ENCODE measurements at regions not wholly inside any gene's neighbourhood (a gene's known extent, or its start where the extent isn't known, plus 50 kb on each side); places are given as distances from the start of the nearest gene placed in this dataset.

DNA sequence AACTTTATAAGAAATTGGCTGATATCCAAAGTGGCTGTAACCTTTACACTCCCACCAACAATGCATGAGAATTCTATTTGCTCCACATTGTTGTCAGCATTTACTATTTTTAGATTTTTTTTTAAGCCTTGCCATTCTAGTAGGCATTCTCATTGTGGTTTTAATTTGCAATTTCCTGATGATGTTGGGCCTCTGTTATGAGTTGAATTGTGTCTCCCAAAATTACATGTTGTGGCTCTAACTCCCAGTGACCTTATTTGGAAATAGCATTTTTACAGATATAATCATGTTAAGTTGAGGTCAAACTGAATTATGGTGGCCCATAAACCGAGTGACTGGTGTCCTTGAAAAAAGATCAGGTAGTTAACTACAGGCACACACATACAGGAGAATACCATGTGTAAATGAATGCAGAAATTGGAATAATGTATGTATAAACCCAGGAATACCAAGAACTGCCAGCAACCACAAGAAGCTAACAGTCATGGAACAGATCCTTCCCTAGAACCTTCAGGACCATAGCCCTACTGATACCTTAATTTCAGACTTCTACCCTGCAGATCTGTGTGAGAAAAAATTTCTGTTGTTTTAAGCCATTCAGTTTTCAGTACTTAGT, 348.8 kb upstream of the DAB1 start:
- intact Hi-C loops (cut with micrococcal nuclease), result no loop called here
- Mint-ChIP-seq H3K4me1 (ENCODE audit: low read depth) (no peaks in the 10 kb centered on the region), H3K36me3 (ENCODE audit: low read depth) (no peaks in the 10 kb centered on the region), H3K4me3 (no peak overlapping the region), H3K9me3 (no peaks in the 10 kb centered on the region), H3K27ac (no peak overlapping the region), H3K27me3 (no peaks in the 10 kb centered on the region)
- no peak for ATAC-seq
- ChIA-PET CTCF (no interaction called here), POLR2A (interaction anchor here (0.6 kb wide), 1 partner anchor 1280 kb away, joined by 3 read pairs; no protein-coding TSS in a partner anchor)
- TF ChIP-seq, protein P1, sequence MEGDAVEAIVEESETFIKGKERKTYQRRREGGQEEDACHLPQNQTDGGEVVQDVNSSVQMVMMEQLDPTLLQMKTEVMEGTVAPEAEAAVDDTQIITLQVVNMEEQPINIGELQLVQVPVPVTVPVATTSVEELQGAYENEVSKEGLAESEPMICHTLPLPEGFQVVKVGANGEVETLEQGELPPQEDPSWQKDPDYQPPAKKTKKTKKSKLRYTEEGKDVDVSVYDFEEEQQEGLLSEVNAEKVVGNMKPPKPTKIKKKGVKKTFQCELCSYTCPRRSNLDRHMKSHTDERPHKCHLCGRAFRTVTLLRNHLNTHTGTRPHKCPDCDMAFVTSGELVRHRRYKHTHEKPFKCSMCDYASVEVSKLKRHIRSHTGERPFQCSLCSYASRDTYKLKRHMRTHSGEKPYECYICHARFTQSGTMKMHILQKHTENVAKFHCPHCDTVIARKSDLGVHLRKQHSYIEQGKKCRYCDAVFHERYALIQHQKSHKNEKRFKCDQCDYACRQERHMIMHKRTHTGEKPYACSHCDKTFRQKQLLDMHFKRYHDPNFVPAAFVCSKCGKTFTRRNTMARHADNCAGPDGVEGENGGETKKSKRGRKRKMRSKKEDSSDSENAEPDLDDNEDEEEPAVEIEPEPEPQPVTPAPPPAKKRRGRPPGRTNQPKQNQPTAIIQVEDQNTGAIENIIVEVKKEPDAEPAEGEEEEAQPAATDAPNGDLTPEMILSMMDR (IDR thresholded peaks at IDR 0.05), result no peak
- DNase-seq, result no peak

GRCh38 chr1:57770772-57771171, 346.9 kb upstream of the DAB1 start:
- ChIA-PET POLR2A (no interaction called here), CTCF (no interaction called here)
- DNase-seq, result no peak
- H3K4me3 Mint-ChIP-seq, result no peak overlapping the region
- no peaks in the 10 kb centered on the region for H3K4me1 Mint-ChIP-seq (ENCODE audit: low read depth)
- H3K9me3 Mint-ChIP-seq, result no peaks in the 10 kb centered on the region
- peaks cover 5% of the 10 kb centered on the region for H3K27me3 Mint-ChIP-seq
- TF ChIP-seq, protein P1 (IDR thresholded peaks at IDR 0.05), result peak; percentile 19
- no peaks in the 10 kb centered on the region for H3K36me3 Mint-ChIP-seq (ENCODE audit: low read depth)
- H3K27ac Mint-ChIP-seq, result no peak overlapping the region
- no peak for ATAC-seq
- intact Hi-C loops (cut with micrococcal nuclease), result no loop called here

- Mint-ChIP-seq H3K27me3 (peaks cover 6% of the 10 kb centered on the region), H3K4me3 (no peak overlapping the region), H3K36me3 (ENCODE audit: low read depth) (no peaks in the 10 kb centered on the region), H3K4me1 (ENCODE audit: low read depth) (no peaks in the 10 kb centered on the region), H3K27ac (no peak overlapping the region), H3K9me3 (no peaks in the 10 kb centered on the region)
- DNase-seq (no peak), ATAC-seq (no peak)
- intact Hi-C loops (cut with micrococcal nuclease), result no loop called here
- TF ChIP-seq, protein P1 (IDR thresholded peaks at IDR 0.05), result no peak
- CTCF ChIA-PET, result no interaction called here
- POLR2A ChIA-PET, result no interaction called here
These were observed 346.4 kb upstream of the DAB1 start for GRCh38 chr1:57770236-57770635.

GRCh38 chr1:57761628-57762027, 337.8 kb upstream of the DAB1 start:
- Mint-ChIP-seq H3K9me3 (no peaks in the 10 kb centered on the region), H3K27ac (no peak overlapping the region), H3K27me3 (peaks cover 6% of the 10 kb centered on the region), H3K4me1 (ENCODE audit: low read depth) (no peaks in the 10 kb centered on the region), H3K4me3 (no peak overlapping the region), H3K36me3 (ENCODE audit: low read depth) (no peaks in the 10 kb centered on the region)
- DNase-seq (no peak), ATAC-seq (no peak)
- TF ChIP-seq, protein P1 (IDR thresholded peaks at IDR 0.05), result no peak
- CTCF ChIA-PET, result no interaction called here
- intact Hi-C loops (cut with micrococcal nuclease), result no loop called here
- POLR2A ChIA-PET, result no interaction called here

- intact Hi-C loops (cut with micrococcal nuclease), result no loop called here
- no peak overlapping the region for H3K27ac Mint-ChIP-seq
- H3K36me3 Mint-ChIP-seq (ENCODE audit: low read depth), result no peaks in the 10 kb centered on the region
- TF ChIP-seq, protein P1 (IDR thresholded peaks at IDR 0.05), result no peak
- no peak for ATAC-seq
- no peak for DNase-seq
- H3K27me3 Mint-ChIP-seq, result peaks cover 2% of the 10 kb centered on the region
- no peaks in the 10 kb centered on the region for H3K4me1 Mint-ChIP-seq (ENCODE audit: low read depth)
- no peaks in the 10 kb centered on the region for H3K9me3 Mint-ChIP-seq
- CTCF ChIA-PET, result no interaction called here
- POLR2A ChIA-PET, result no interaction called here
- H3K4me3 Mint-ChIP-seq, result no peak overlapping the region
These were observed 329.0 kb upstream of the DAB1 start for GRCh38 chr1:57752843-57753242.
